ENCODE measurements at regions not wholly inside any gene's neighbourhood (a gene's known extent, or its start where the extent isn't known, plus 50 kb on each side); places are given as distances from the start of the nearest gene placed in this dataset.

GRCh38 chr11:80596291-80596810, 1155.5 kb upstream of the TENM4 start:
- TF ChIP-seq EP300 (IDR thresholded peaks at IDR 0.05) (no peak), CTCF (IDR thresholded peaks at IDR 0.05) (no peak)
